BJ (cell line): ENCODE measurements at regions not wholly inside any gene's neighbourhood (a gene's known extent, or its start where the extent isn't known, plus 50 kb on each side); places are given as distances from the start of the nearest gene placed in this dataset.
"Not testable (repeated sequence)": the region's sequence is repeated elsewhere in the genome, so short reads cannot be mapped to it uniquely, and the experiment has no call there.

Source experiments
- CTCF ChIA-PET: fragments of 350-600 bp; formaldehyde crosslinking; extraction: SDS; loops from one replicate; lab custom pipeline; 2021; ENCODE audit warnings: antibody characterized with exemption, inconsistent platforms; lab: Yijun Ruan, JAX
- POLR2A ChIA-PET: fragments of 300-600 bp; sonication (Branson Sonifier 250); formaldehyde crosslinking; extraction: SDS; loops from one replicate; lab custom pipeline; 2021; ENCODE audit warnings: antibody characterized with exemption; lab: Charles Lee
- DNase-seq: peaks from one replicate; pipeline ENCODE4 v3.0.0-alpha.2; 2011; ENCODE audit warnings: low read depth
- H3K27me3 ChIP-seq: 2 replicates; pipeline ENCODE4 v1.6.0; 2011; ENCODE audit warnings: low read length; ENCODE audit not compliant: control insufficient read depth, insufficient read depth
- H3K36me3 ChIP-seq: 2 replicates; pipeline ENCODE4 v1.5.1; 2011; ENCODE audit warnings: low read length; ENCODE audit not compliant: control insufficient read depth, insufficient read depth
- H3K4me3 ChIP-seq: 2 replicates; pipeline ENCODE4 v1.5.1; 2011; ENCODE audit warnings: low read depth, mild to moderate bottlenecking, control low read depth, low read length
- TF ChIP-seq, protein P1 (sequence below): IDR thresholded peaks from 2 replicates; pipeline ENCODE4 v1.5.1; 2011; ENCODE audit warnings: low read depth, mild to moderate bottlenecking, control low read depth, inconsistent platforms, low read length, moderate library complexity; ENCODE audit not compliant: insufficient read depth

DNA sequence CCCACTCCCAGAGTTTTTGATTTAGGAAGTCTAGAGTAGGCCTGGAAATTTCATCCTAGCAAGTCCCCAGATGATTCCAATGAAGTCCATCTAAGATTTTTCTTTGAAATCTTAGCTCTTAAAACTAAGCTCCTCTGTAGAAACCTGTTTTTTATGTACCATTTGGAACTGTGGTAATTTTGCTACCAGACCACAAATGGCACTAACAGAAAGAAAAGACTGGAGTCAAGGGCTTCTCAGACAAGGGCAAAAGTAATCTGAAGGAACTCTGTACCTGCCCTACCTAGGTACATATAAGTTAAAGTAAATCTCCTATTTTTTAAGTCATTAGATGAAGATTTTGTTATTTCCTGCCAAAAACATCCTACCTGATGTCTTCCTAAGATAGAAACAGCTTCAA is 155.0 kb upstream of the HTR1E start:
- ChIA-PET POLR2A (no interaction called here), CTCF (no interaction called here)

DNA sequence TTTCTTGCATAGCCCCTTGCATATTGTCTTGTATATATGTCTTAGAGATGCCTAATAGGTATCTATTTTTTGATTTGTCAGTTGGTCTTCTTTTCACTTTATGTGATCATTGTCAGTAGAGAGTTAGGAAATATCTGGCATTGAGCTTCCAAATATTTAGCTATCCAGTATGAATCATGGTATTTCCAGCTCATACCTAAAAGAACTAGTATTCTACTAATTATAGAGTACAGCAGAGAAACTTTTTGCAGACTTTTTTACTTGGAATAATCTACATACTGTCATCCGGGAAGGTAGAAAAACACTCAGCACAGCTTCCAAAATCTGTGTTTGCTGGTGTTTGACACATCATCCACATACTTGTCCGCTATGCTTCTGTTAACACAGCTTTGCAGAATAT is 156.4 kb upstream of the HTR1E start:
- no peaks in the 10 kb centered on the region for H3K27me3 ChIP-seq
- CTCF ChIA-PET: interaction anchor here (1.1 kb wide), 1 partner anchor 10 kb away, joined by 3 read pairs; no protein-coding TSS in a partner anchor
- H3K4me3 ChIP-seq: no peak overlapping the region
- DNase-seq: no peak
- TF ChIP-seq, protein P1, sequence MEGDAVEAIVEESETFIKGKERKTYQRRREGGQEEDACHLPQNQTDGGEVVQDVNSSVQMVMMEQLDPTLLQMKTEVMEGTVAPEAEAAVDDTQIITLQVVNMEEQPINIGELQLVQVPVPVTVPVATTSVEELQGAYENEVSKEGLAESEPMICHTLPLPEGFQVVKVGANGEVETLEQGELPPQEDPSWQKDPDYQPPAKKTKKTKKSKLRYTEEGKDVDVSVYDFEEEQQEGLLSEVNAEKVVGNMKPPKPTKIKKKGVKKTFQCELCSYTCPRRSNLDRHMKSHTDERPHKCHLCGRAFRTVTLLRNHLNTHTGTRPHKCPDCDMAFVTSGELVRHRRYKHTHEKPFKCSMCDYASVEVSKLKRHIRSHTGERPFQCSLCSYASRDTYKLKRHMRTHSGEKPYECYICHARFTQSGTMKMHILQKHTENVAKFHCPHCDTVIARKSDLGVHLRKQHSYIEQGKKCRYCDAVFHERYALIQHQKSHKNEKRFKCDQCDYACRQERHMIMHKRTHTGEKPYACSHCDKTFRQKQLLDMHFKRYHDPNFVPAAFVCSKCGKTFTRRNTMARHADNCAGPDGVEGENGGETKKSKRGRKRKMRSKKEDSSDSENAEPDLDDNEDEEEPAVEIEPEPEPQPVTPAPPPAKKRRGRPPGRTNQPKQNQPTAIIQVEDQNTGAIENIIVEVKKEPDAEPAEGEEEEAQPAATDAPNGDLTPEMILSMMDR: no peak
- POLR2A ChIA-PET: no interaction called here
- no peaks in the 10 kb centered on the region for H3K36me3 ChIP-seq

More for the DNA sequence above, 155.0 kb upstream of the HTR1E start:
- TF ChIP-seq, protein P1: no peak
- no peak for DNase-seq
- Histone ChIP-seq H3K36me3 (no peaks in the 10 kb centered on the region), H3K4me3 (no peak overlapping the region), H3K27me3 (no peaks in the 10 kb centered on the region)

DNA sequence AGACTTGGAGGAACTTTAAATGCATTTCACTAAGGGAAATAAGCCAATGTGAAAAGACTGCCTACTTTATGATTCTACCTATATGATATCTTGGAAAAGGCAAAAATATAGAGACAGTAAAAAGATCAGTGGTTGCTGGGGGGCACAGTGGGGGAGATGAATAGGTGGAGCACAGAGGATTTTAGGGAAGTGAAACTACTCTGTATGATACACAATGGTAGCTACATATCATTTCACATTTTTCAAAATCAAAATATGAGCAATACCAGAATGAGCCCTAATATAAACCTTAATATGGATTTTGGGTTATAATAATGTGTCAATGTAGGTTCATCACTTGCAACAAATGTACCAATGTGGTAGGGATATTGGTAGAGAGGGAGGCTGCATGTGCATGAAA is 161.4 kb upstream of the HTR1E start:
- ChIA-PET CTCF (no interaction called here), POLR2A (no interaction called here)
- DNase-seq: no peak
- Histone ChIP-seq H3K4me3 (no peak overlapping the region), H3K27me3 (no peaks in the 10 kb centered on the region), H3K36me3 (no peaks in the 10 kb centered on the region)
- TF ChIP-seq, protein P1: no peak

DNA sequence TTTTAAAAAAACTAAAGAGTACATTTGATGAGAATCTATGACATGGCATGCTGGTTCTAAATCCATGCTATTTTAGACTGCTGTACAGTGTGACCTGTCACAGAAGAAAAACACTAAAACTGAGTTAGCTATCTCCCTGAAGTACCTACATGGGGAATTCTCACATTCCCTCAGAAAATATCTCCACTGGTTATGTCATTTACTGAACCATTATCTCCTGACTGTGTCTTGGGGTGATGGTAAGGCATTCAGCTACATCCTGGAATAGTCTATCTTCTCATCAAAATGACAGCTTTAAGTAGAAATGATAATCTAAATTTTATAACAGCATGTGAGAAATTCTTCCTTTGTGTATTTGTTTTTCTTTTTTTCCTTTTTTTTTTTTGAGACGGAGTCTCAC is 172.1 kb upstream of the HTR1E start:
- Histone ChIP-seq H3K27me3 (no peaks in the 10 kb centered on the region), H3K36me3 (no peaks in the 10 kb centered on the region), H3K4me3 (no peak overlapping the region)
- TF ChIP-seq, protein P1: no peak
- DNase-seq: no peak
- ChIA-PET POLR2A (no interaction called here), CTCF (interaction anchor here (1.1 kb wide), 1 partner anchor 23 kb away, joined by 3 read pairs; no protein-coding TSS in a partner anchor)

DNA sequence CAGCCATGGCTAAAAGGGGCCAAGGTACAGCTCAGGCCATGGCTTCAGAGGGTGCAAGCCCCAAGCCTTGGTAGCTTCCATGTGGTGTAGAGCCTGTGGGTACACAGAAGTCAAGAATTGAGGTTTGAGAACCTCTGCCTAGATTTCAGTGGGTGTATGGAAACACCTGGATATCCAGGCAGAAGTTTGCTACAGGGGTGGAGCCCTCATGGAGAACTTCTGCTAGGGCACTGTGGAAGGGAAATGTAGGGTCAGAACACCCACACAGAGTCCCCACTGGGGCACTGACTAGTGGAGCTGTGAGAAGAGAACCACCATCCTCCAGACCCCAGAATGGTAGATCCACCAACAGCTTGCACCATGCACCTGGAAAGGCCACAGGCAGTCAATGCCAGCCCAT is 177.4 kb upstream of the HTR1E start:
- DNase-seq, H3K4me3 ChIP-seq, POLR2A ChIA-PET, H3K36me3 ChIP-seq, CTCF ChIA-PET, H3K27me3 ChIP-seq: not testable (repeated sequence)

DNA sequence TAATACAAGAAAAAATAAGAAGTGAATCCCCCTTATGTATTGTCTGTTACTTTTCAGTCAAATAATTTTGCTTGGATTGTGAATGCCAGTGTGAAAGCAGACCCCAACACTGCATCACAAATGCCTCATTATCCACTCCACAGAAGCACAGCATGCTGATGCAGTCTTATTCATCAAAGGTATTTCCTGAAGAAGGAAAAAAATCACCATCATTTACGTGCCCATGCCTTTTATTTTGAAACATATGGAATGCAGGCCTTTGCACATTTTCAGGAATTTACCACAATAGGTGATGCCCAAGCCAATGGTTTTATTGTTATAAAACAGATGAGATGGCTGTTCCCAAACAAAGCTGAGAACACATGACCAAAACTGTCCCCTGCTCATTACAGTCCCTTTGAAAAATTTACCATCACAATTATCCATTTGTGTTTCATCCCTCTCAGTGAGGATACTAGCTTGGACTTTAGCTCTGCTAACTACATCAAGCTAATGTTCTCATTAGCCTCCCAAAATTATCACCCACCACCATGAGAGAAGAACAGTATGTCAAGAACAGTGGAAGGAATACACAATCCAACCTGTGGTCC is 180.6 kb upstream of the HTR1E start:
- POLR2A ChIA-PET: no interaction called here
- CTCF ChIA-PET: no interaction called here
- no peaks in the 10 kb centered on the region for H3K36me3 ChIP-seq
- H3K27me3 ChIP-seq: no peaks in the 10 kb centered on the region
- H3K4me3 ChIP-seq: no peak overlapping the region
- no peak for DNase-seq
- TF ChIP-seq, protein P1: no peak
